ENCODE measurements at regions not wholly inside any gene's neighbourhood (a gene's known extent, or its start where the extent isn't known, plus 50 kb on each side); places are given as distances from the start of the nearest gene placed in this dataset.

- H3K27me3 ChIP-seq (ENCODE audit: insufficient read depth, low read depth), result no peaks in the 10 kb centered on the region
- H2AFZ ChIP-seq (ENCODE audit: low read depth), result no peak overlapping the region
- H3K9ac ChIP-seq, result no peak overlapping the region; the same call in 1 of the 2 replicates
- no peaks in the 10 kb centered on the region for H3K36me3 ChIP-seq (ENCODE audit: insufficient read depth)
- no peaks in the 10 kb centered on the region for H4K20me1 ChIP-seq (ENCODE audit: insufficient read depth)
- no peak overlapping the region for H3K4me2 ChIP-seq
- TF ChIP-seq, protein P1, sequence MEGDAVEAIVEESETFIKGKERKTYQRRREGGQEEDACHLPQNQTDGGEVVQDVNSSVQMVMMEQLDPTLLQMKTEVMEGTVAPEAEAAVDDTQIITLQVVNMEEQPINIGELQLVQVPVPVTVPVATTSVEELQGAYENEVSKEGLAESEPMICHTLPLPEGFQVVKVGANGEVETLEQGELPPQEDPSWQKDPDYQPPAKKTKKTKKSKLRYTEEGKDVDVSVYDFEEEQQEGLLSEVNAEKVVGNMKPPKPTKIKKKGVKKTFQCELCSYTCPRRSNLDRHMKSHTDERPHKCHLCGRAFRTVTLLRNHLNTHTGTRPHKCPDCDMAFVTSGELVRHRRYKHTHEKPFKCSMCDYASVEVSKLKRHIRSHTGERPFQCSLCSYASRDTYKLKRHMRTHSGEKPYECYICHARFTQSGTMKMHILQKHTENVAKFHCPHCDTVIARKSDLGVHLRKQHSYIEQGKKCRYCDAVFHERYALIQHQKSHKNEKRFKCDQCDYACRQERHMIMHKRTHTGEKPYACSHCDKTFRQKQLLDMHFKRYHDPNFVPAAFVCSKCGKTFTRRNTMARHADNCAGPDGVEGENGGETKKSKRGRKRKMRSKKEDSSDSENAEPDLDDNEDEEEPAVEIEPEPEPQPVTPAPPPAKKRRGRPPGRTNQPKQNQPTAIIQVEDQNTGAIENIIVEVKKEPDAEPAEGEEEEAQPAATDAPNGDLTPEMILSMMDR (conservative IDR thresholded peaks at IDR 0.05; ENCODE audit: low read depth, low read length), result no peak
- no peak overlapping the region for H3K4me3 ChIP-seq (IDR thresholded peaks at IDR 0.05; ENCODE audit: insufficient read depth, low read depth, low read length)
- no peak overlapping the region for H3K27ac ChIP-seq
- H3K4me1 ChIP-seq (ENCODE audit: low read depth, poor library complexity, severe bottlenecking), result no peaks in the 10 kb centered on the region
- no peaks in the 10 kb centered on the region for H3K79me2 ChIP-seq (ENCODE audit: insufficient read depth, low read depth)
These were observed 347.9 kb upstream of the CDH19 start for GRCh38 chr18:66951750-66952149.

GRCh38 chr18:66949419-66949818 is 345.5 kb upstream of the CDH19 start:
- no peaks in the 10 kb centered on the region for H3K27me3 ChIP-seq (ENCODE audit: insufficient read depth, low read depth)
- no peak overlapping the region for H3K9ac ChIP-seq
- no peak overlapping the region for H3K4me2 ChIP-seq
- no peaks in the 10 kb centered on the region for H3K36me3 ChIP-seq (ENCODE audit: insufficient read depth)
- no peak overlapping the region for H3K27ac ChIP-seq
- 0 out of 2 replicates have a peak, but pooled peaks cover 3% of the 10 kb centered on the region for H4K20me1 ChIP-seq (ENCODE audit: insufficient read depth)
- H3K79me2 ChIP-seq (ENCODE audit: insufficient read depth, low read depth), result no peaks in the 10 kb centered on the region
- H3K4me3 ChIP-seq (IDR thresholded peaks at IDR 0.05; ENCODE audit: insufficient read depth, low read depth, low read length), result no peak overlapping the region
- H2AFZ ChIP-seq (ENCODE audit: low read depth), result no peak overlapping the region
- TF ChIP-seq, protein P1 (conservative IDR thresholded peaks at IDR 0.05; ENCODE audit: low read depth, low read length), result no peak
- no peaks in the 10 kb centered on the region for H3K4me1 ChIP-seq (ENCODE audit: low read depth, poor library complexity, severe bottlenecking)

DNA sequence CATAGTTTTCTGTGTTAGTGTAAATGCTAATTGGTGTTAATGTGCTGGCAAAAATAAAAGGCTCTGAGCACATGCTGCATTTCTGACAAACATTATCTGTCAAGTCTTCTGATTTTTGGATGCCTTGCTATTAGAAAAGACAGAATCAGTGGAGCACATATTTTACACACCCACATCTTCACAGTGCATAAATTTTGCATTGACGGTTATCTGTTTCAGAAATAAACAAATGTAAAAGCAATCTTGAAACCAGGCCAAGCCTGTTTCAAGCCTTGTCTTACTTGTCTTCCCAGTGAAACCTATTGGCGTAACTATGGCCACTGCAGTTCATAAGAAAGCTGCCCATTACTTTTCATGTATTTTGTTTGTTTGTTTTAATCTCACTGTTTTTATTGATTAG is 333.7 kb upstream of the CDH19 start:
- Histone ChIP-seq H3K4me1 (ENCODE audit: low read depth, poor library complexity, severe bottlenecking) (no peaks in the 10 kb centered on the region), H4K20me1 (ENCODE audit: insufficient read depth) (no peaks in the 10 kb centered on the region), H3K27ac (no peak overlapping the region), H3K4me2 (no peak overlapping the region), H3K27me3 (ENCODE audit: insufficient read depth, low read depth) (no peaks in the 10 kb centered on the region), H2AFZ (ENCODE audit: low read depth) (no peak overlapping the region), H3K79me2 (ENCODE audit: insufficient read depth, low read depth) (no peaks in the 10 kb centered on the region), H3K4me3 (IDR thresholded peaks at IDR 0.05; ENCODE audit: insufficient read depth, low read depth, low read length) (no peak overlapping the region), H3K9ac (no peak overlapping the region), H3K36me3 (ENCODE audit: insufficient read depth) (no peaks in the 10 kb centered on the region)
- TF ChIP-seq, protein P1 (conservative IDR thresholded peaks at IDR 0.05; ENCODE audit: low read depth, low read length), result no peak

- Histone ChIP-seq H3K4me2 (no peak overlapping the region), H3K27ac (no peak overlapping the region), H4K20me1 (ENCODE audit: insufficient read depth) (no peaks in the 10 kb centered on the region), H3K9ac (no peak overlapping the region), H3K27me3 (ENCODE audit: insufficient read depth, low read depth) (no peaks in the 10 kb centered on the region), H3K4me1 (ENCODE audit: low read depth, poor library complexity, severe bottlenecking) (no peaks in the 10 kb centered on the region), H3K36me3 (ENCODE audit: insufficient read depth) (no peaks in the 10 kb centered on the region), H3K79me2 (ENCODE audit: insufficient read depth, low read depth) (no peaks in the 10 kb centered on the region), H2AFZ (ENCODE audit: low read depth) (no peak overlapping the region), H3K4me3 (IDR thresholded peaks at IDR 0.05; ENCODE audit: insufficient read depth, low read depth, low read length) (no peak overlapping the region)
- TF ChIP-seq, protein P1 (conservative IDR thresholded peaks at IDR 0.05; ENCODE audit: low read depth, low read length), result no peak
These were observed 327.1 kb upstream of the CDH19 start for GRCh38 chr18:66931010-66931409.
